NT2/D1 (cell line): ENCODE measurements at regions not wholly inside any gene's neighbourhood (a gene's known extent, or its start where the extent isn't known, plus 50 kb on each side); places are given as distances from the start of the nearest gene placed in this dataset.

Source experiments
- DNase-seq: peaks from one replicate; pipeline ENCODE4 v3.0.0-alpha.2; 2011; ENCODE audit warnings: low read depth, low spot score
- H3K27me3 ChIP-seq: 2 replicates; pipeline ENCODE4 v1.6.0; 2011; ENCODE audit warnings: mild to moderate bottlenecking; ENCODE audit not compliant: insufficient read length, insufficient read depth
- H3K36me3 ChIP-seq: 2 replicates; pipeline ENCODE4 v1.6.1; 2011; ENCODE audit warnings: mild to moderate bottlenecking, low read length, mixed read lengths; ENCODE audit not compliant: insufficient read depth, insufficient read length
- H3K4me1 ChIP-seq: 2 replicates; pipeline ENCODE4 v1.5.1; 2011; ENCODE audit not compliant: insufficient read depth, insufficient read length
- H3K4me3 ChIP-seq: 2 replicates; pipeline ENCODE4 v1.5.1; 2011; ENCODE audit warnings: low read depth; ENCODE audit not compliant: insufficient read length
- H3K9ac ChIP-seq: 2 replicates; pipeline ENCODE4 v1.6.0; 2011; ENCODE audit warnings: low read depth; ENCODE audit not compliant: insufficient read length
- H3K9me3 ChIP-seq: 2 replicates; pipeline ENCODE4 v1.5.1; 2011; ENCODE audit warnings: mild to moderate bottlenecking, low read length; ENCODE audit not compliant: insufficient read depth
- SUZ12 ChIP-seq: IDR thresholded peaks from 2 replicates; pipeline ENCODE4 v1.6.1; 2011; ENCODE audit not compliant: insufficient read length, insufficient read depth; ENCODE audit errors: extremely low read depth
- YY1 ChIP-seq: IDR thresholded peaks from 2 replicates; pipeline ENCODE4 v1.6.1; 2011; ENCODE audit not compliant: insufficient read length, insufficient read depth
- ZNF274 ChIP-seq: IDR thresholded peaks from 2 replicates; pipeline ENCODE4 v1.6.1; 2011; ENCODE audit warnings: mild to moderate bottlenecking, low read depth, low read length

- H3K4me1 ChIP-seq, result no peaks in the 10 kb centered on the region
- no peak overlapping the region for H3K4me3 ChIP-seq
- no peaks in the 10 kb centered on the region for H3K36me3 ChIP-seq
- DNase-seq, result no peak
- TF ChIP-seq SUZ12 (no peak), YY1 (no peak), ZNF274 (no peak)
- H3K9me3 ChIP-seq, result no peaks in the 10 kb centered on the region
- H3K27me3 ChIP-seq, result no peaks in the 10 kb centered on the region
- no peak overlapping the region for H3K9ac ChIP-seq
These were observed 1332.8 kb downstream of the OLFM4 start for GRCh38 chr13:54361460-54361859.

- DNase-seq, result no peak
- no peaks in the 10 kb centered on the region for H3K27me3 ChIP-seq
- no peaks in the 10 kb centered on the region for H3K36me3 ChIP-seq
- no peak for TF ChIP-seq ZNF274
- TF ChIP-seq SUZ12, result no peak
- no peak for TF ChIP-seq YY1
- no peaks in the 10 kb centered on the region for H3K4me1 ChIP-seq
- H3K4me3 ChIP-seq, result no peak overlapping the region
- H3K9ac ChIP-seq, result no peak overlapping the region
- H3K9me3 ChIP-seq, result no peaks in the 10 kb centered on the region
These were observed 1338.1 kb downstream of the OLFM4 start for GRCh38 chr13:54366728-54367127.

GRCh38 chr13:54367639-54368271, 1339.1 kb downstream of the OLFM4 start:
- Histone ChIP-seq H3K9me3 (no peaks in the 10 kb centered on the region), H3K36me3 (no peaks in the 10 kb centered on the region), H3K27me3 (no peaks in the 10 kb centered on the region), H3K4me3 (no peak overlapping the region), H3K9ac (no peak overlapping the region), H3K4me1 (no peaks in the 10 kb centered on the region)
- DNase-seq, result no peak
- TF ChIP-seq ZNF274, result no peak
- TF ChIP-seq SUZ12, result no peak

GRCh38 chr13:54368387-54368786, 1339.8 kb downstream of the OLFM4 start:
- DNase-seq, result no peak
- H3K9me3 ChIP-seq, result no peaks in the 10 kb centered on the region
- H3K27me3 ChIP-seq, result no peaks in the 10 kb centered on the region
- TF ChIP-seq SUZ12 (no peak), ZNF274 (no peak), YY1 (no peak)
- no peaks in the 10 kb centered on the region for H3K4me1 ChIP-seq
- H3K4me3 ChIP-seq, result no peak overlapping the region
- H3K9ac ChIP-seq, result no peak overlapping the region
- no peaks in the 10 kb centered on the region for H3K36me3 ChIP-seq

- no peak for DNase-seq
- H3K4me1 ChIP-seq, result no peaks in the 10 kb centered on the region
- no peaks in the 10 kb centered on the region for H3K27me3 ChIP-seq
- no peaks in the 10 kb centered on the region for H3K9me3 ChIP-seq
- no peak overlapping the region for H3K4me3 ChIP-seq
- H3K9ac ChIP-seq, result no peak overlapping the region
- TF ChIP-seq YY1, result no peak
- no peak for TF ChIP-seq SUZ12
- no peak for TF ChIP-seq ZNF274
- no peaks in the 10 kb centered on the region for H3K36me3 ChIP-seq
These were observed 1344.6 kb downstream of the OLFM4 start for GRCh38 chr13:54373211-54373610.

GRCh38 chr13:54379461-54379860, 1350.8 kb downstream of the OLFM4 start:
- H3K4me1 ChIP-seq, result no peaks in the 10 kb centered on the region
- no peaks in the 10 kb centered on the region for H3K9me3 ChIP-seq
- TF ChIP-seq YY1, result no peak
- TF ChIP-seq ZNF274, result no peak
- no peak for TF ChIP-seq SUZ12
- no peak overlapping the region for H3K4me3 ChIP-seq
- H3K36me3 ChIP-seq, result no peaks in the 10 kb centered on the region
- H3K27me3 ChIP-seq, result no peaks in the 10 kb centered on the region
- no peak for DNase-seq
- no peak overlapping the region for H3K9ac ChIP-seq

GRCh38 chr13:54383604-54384003, 1355.0 kb downstream of the OLFM4 start:
- Histone ChIP-seq H3K36me3 (no peaks in the 10 kb centered on the region), H3K4me1 (no peaks in the 10 kb centered on the region), H3K9ac (no peak overlapping the region), H3K27me3 (no peaks in the 10 kb centered on the region), H3K4me3 (no peak overlapping the region), H3K9me3 (no peaks in the 10 kb centered on the region)
- TF ChIP-seq YY1, result no peak
- TF ChIP-seq SUZ12, result no peak
- no peak for TF ChIP-seq ZNF274
- no peak for DNase-seq
